ENCODE measurements at regions not wholly inside any gene's neighbourhood (a gene's known extent, or its start where the extent isn't known, plus 50 kb on each side); places are given as distances from the start of the nearest gene placed in this dataset.

DNA sequence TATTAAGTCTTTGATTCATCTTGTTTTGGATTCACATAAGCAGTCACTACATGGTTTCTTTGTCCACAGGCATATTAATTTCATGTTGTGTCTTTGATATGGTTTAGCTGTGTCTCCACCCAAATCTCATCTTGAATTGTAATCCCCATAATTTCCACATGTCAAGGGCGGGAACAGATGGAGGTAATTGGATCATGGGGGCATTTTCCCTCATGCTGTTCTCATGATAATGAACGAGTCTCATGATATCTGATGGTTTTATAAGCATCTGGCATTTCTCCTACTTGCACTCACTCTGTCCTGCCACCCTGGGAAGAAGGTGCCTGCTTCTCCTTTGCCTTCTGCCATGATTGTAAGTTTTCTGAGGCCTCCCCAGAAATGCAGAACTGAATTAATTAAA is 1811.2 kb upstream of the PCDH10 start (continued):
- TF ChIP-seq, protein P1, sequence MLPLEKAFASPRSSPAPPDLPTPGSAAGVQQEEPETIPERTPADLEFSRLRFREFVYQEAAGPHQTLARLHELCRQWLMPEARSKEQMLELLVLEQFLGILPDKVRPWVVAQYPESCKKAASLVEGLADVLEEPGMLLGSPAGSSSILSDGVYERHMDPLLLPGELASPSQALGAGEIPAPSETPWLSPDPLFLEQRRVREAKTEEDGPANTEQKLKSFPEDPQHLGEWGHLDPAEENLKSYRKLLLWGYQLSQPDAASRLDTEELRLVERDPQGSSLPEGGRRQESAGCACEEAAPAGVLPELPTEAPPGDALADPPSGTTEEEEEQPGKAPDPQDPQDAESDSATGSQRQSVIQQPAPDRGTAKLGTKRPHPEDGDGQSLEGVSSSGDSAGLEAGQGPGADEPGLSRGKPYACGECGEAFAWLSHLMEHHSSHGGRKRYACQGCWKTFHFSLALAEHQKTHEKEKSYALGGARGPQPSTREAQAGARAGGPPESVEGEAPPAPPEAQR (tag by site-specific recombination; IDR thresholded peaks at IDR 0.05): no peak
- TF ChIP-seq ZNF302 (tag by site-specific recombination; IDR thresholded peaks at IDR 0.05; ENCODE audit: low read depth) (no peak), ZNF174 (tag by site-specific recombination; IDR thresholded peaks at IDR 0.05) (no peak), IKZF3 (tag by site-specific recombination; IDR thresholded peaks at IDR 0.05) (no peak)

DNA sequence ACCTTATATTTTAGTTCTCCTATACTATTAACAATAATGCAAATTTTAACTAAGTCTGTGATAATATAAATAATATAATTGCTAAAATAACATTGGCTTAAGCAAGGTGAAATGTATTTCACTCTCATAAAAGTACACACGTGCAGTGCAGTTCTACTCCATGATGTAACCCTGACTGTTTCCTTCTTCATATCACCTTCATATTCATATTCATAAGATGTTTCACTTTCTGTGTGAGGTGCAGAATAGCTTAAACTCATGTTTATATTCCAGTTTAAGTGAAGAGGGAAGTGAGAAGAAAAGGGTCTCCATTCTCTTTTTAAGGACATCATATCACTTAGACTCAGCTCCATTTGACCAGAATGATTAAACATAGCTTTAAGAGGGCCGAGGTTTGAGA is 1810.0 kb upstream of the PCDH10 start:
- CTCF ChIA-PET: no interaction called here
- Histone ChIP-seq H3K4me1 (ENCODE audit: control insufficient read depth, insufficient read depth, low read length) (no peaks in the 10 kb centered on the region), H3K9me3 (ENCODE audit: control insufficient read depth, insufficient read depth, low read depth, low read length) (no peaks in the 10 kb centered on the region), H3K27ac (ENCODE audit: extremely low read depth, low read depth, low read length) (no peak overlapping the region), H3K4me3 (ENCODE audit: low read depth, low read length) (no peak overlapping the region), H3K36me3 (ENCODE audit: control insufficient read depth in 2 of 2, insufficient read depth in 1 of 2, low read length in 2 of 2) (no peaks in the 10 kb centered on the region)
- POLR2A ChIA-PET: no interaction called here
- no peak for TF ChIP-seq SP2 (tag by site-specific recombination; IDR thresholded peaks at IDR 0.05)
- TF ChIP-seq ZNF248 (tag by site-specific recombination; IDR thresholded peaks at IDR 0.05): no peak
- TF ChIP-seq, protein P2, sequence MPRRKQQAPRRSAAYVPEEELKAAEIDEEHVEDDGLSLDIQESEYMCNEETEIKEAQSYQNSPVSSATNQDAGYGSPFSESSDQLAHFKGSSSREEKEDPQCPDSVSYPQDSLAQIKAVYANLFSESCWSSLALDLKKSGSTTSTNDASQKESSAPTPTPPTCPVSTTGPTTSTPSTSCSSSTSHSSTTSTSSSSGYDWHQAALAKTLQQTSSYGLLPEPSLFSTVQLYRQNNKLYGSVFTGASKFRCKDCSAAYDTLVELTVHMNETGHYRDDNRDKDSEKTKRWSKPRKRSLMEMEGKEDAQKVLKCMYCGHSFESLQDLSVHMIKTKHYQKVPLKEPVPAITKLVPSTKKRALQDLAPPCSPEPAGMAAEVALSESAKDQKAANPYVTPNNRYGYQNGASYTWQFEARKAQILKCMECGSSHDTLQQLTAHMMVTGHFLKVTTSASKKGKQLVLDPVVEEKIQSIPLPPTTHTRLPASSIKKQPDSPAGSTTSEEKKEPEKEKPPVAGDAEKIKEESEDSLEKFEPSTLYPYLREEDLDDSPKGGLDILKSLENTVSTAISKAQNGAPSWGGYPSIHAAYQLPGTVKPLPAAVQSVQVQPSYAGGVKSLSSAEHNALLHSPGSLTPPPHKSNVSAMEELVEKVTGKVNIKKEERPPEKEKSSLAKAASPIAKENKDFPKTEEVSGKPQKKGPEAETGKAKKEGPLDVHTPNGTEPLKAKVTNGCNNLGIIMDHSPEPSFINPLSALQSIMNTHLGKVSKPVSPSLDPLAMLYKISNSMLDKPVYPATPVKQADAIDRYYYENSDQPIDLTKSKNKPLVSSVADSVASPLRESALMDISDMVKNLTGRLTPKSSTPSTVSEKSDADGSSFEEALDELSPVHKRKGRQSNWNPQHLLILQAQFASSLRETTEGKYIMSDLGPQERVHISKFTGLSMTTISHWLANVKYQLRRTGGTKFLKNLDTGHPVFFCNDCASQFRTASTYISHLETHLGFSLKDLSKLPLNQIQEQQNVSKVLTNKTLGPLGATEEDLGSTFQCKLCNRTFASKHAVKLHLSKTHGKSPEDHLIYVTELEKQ (tag by site-specific recombination; IDR thresholded peaks at IDR 0.05; ENCODE audit: borderline replicate concordance): no peak
- TF ChIP-seq ZNF24 (tag by site-specific recombination; IDR thresholded peaks at IDR 0.05): no peak
- no peak for TF ChIP-seq ZFHX2 (tag by site-specific recombination; conservative IDR thresholded peaks at IDR 0.05)
- TF ChIP-seq, protein P3, sequence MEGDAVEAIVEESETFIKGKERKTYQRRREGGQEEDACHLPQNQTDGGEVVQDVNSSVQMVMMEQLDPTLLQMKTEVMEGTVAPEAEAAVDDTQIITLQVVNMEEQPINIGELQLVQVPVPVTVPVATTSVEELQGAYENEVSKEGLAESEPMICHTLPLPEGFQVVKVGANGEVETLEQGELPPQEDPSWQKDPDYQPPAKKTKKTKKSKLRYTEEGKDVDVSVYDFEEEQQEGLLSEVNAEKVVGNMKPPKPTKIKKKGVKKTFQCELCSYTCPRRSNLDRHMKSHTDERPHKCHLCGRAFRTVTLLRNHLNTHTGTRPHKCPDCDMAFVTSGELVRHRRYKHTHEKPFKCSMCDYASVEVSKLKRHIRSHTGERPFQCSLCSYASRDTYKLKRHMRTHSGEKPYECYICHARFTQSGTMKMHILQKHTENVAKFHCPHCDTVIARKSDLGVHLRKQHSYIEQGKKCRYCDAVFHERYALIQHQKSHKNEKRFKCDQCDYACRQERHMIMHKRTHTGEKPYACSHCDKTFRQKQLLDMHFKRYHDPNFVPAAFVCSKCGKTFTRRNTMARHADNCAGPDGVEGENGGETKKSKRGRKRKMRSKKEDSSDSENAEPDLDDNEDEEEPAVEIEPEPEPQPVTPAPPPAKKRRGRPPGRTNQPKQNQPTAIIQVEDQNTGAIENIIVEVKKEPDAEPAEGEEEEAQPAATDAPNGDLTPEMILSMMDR (tag by site-specific recombination; IDR thresholded peaks at IDR 0.05): no peak
- TF ChIP-seq SCRT1 (tag by site-specific recombination; IDR thresholded peaks at IDR 0.05; ENCODE audit: borderline replicate concordance): no peak
- TF ChIP-seq ZNF155 (tag by site-specific recombination; IDR thresholded peaks at IDR 0.05): no peak
- TF ChIP-seq, protein P4, sequence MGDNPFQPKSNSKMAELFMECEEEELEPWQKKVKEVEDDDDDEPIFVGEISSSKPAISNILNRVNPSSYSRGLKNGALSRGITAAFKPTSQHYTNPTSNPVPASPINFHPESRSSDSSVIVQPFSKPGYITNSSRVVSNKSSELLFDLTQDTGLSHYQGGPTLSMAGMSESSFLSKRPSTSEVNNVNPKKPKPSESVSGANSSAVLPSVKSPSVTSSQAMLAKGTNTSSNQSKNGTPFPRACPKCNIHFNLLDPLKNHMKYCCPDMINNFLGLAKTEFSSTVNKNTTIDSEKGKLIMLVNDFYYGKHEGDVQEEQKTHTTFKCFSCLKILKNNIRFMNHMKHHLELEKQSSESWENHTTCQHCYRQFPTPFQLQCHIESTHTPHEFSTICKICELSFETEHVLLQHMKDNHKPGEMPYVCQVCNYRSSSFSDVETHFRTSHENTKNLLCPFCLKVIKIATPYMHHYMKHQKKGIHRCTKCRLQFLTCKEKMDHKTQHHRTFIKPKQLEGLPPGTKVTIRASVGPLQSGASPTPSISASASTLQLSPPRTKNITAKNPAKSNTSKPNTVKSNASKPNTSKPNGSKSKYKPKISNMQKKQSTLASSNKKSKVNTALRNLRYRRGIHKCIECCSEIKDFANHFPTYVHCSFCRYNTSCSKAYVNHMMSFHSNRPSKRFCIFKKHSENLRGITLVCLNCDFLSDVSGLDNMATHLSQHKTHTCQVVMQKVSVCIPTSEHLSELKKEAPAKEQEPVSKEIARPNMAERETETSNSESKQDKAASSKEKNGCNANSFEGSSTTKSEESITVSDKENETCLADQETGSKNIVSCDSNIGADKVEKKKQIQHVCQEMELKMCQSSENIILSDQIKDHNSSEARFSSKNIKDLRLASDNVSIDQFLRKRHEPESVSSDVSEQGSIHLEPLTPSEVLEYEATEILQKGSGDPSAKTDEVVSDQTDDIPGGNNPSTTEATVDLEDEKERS (tag by site-specific recombination; IDR thresholded peaks at IDR 0.05): no peak
- TF ChIP-seq, protein P5, sequence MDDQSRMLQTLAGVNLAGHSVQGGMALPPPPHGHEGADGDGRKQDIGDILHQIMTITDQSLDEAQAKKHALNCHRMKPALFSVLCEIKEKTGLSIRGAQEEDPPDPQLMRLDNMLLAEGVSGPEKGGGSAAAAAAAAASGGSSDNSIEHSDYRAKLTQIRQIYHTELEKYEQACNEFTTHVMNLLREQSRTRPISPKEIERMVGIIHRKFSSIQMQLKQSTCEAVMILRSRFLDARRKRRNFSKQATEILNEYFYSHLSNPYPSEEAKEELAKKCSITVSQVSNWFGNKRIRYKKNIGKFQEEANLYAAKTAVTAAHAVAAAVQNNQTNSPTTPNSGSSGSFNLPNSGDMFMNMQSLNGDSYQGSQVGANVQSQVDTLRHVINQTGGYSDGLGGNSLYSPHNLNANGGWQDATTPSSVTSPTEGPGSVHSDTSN (CRISPR knock-in tag; IDR thresholded peaks at IDR 0.05): no peak
- no peak for TF ChIP-seq YY2 (tag by site-specific recombination; IDR thresholded peaks at IDR 0.05)
- TF ChIP-seq, protein P6, sequence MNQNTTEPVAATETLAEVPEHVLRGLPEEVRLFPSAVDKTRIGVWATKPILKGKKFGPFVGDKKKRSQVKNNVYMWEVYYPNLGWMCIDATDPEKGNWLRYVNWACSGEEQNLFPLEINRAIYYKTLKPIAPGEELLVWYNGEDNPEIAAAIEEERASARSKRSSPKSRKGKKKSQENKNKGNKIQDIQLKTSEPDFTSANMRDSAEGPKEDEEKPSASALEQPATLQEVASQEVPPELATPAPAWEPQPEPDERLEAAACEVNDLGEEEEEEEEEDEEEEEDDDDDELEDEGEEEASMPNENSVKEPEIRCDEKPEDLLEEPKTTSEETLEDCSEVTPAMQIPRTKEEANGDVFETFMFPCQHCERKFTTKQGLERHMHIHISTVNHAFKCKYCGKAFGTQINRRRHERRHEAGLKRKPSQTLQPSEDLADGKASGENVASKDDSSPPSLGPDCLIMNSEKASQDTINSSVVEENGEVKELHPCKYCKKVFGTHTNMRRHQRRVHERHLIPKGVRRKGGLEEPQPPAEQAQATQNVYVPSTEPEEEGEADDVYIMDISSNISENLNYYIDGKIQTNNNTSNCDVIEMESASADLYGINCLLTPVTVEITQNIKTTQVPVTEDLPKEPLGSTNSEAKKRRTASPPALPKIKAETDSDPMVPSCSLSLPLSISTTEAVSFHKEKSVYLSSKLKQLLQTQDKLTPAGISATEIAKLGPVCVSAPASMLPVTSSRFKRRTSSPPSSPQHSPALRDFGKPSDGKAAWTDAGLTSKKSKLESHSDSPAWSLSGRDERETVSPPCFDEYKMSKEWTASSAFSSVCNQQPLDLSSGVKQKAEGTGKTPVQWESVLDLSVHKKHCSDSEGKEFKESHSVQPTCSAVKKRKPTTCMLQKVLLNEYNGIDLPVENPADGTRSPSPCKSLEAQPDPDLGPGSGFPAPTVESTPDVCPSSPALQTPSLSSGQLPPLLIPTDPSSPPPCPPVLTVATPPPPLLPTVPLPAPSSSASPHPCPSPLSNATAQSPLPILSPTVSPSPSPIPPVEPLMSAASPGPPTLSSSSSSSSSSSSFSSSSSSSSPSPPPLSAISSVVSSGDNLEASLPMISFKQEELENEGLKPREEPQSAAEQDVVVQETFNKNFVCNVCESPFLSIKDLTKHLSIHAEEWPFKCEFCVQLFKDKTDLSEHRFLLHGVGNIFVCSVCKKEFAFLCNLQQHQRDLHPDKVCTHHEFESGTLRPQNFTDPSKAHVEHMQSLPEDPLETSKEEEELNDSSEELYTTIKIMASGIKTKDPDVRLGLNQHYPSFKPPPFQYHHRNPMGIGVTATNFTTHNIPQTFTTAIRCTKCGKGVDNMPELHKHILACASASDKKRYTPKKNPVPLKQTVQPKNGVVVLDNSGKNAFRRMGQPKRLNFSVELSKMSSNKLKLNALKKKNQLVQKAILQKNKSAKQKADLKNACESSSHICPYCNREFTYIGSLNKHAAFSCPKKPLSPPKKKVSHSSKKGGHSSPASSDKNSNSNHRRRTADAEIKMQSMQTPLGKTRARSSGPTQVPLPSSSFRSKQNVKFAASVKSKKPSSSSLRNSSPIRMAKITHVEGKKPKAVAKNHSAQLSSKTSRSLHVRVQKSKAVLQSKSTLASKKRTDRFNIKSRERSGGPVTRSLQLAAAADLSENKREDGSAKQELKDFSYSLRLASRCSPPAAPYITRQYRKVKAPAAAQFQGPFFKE (tag by site-specific recombination; IDR thresholded peaks at IDR 0.05; ENCODE audit: borderline replicate concordance): no peak
- no peak for TF ChIP-seq KLF7 (tag by site-specific recombination; IDR thresholded peaks at IDR 0.05; ENCODE audit: borderline replicate concordance)
- TF ChIP-seq, protein P7, sequence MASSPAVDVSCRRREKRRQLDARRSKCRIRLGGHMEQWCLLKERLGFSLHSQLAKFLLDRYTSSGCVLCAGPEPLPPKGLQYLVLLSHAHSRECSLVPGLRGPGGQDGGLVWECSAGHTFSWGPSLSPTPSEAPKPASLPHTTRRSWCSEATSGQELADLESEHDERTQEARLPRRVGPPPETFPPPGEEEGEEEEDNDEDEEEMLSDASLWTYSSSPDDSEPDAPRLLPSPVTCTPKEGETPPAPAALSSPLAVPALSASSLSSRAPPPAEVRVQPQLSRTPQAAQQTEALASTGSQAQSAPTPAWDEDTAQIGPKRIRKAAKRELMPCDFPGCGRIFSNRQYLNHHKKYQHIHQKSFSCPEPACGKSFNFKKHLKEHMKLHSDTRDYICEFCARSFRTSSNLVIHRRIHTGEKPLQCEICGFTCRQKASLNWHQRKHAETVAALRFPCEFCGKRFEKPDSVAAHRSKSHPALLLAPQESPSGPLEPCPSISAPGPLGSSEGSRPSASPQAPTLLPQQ (tag by site-specific recombination; IDR thresholded peaks at IDR 0.05): no peak

All from HEK293 (cell line).